ENCODE measurements at regions not wholly inside any gene's neighbourhood (a gene's known extent, or its start where the extent isn't known, plus 50 kb on each side); places are given as distances from the start of the nearest gene placed in this dataset.

GRCh38 chr13:67351909-67352308, 121.8 kb upstream of the PCDH9 start:
- no peak for DNase-seq (ENCODE audit: low spot score)

- no peak for DNase-seq (ENCODE audit: low spot score)
Observed at GRCh38 chr13:67351114-67351513, 121.0 kb upstream of the PCDH9 start.

- DNase-seq (ENCODE audit: low spot score): no peak
Observed at GRCh38 chr13:67343777-67344176, 113.6 kb upstream of the PCDH9 start.

- no peak for DNase-seq (ENCODE audit: low spot score)
Observed at GRCh38 chr13:67341406-67341805, 111.3 kb upstream of the PCDH9 start.

- DNase-seq (ENCODE audit: low spot score): no peak
Observed at GRCh38 chr13:67330149-67330548, 100.0 kb upstream of the PCDH9 start.

- no peak for DNase-seq (ENCODE audit: low spot score)
Observed at GRCh38 chr13:67328895-67329294, 98.8 kb upstream of the PCDH9 start.

- DNase-seq (ENCODE audit: low spot score): no peak
Observed at GRCh38 chr13:67318860-67319259, 88.7 kb upstream of the PCDH9 start.

GRCh38 chr13:67318398-67318797, 88.3 kb upstream of the PCDH9 start:
- DNase-seq (ENCODE audit: low spot score): no peak

GRCh38 chr13:67314405-67314804, 84.3 kb upstream of the PCDH9 start:
- DNase-seq (ENCODE audit: low spot score): no peak

- no peak for DNase-seq (ENCODE audit: low spot score)
Observed at GRCh38 chr13:67308004-67308772, 78.1 kb upstream of the PCDH9 start.

- DNase-seq (ENCODE audit: low spot score): no peak
Observed at GRCh38 chr13:67306742-67307141, 76.6 kb upstream of the PCDH9 start.

GRCh38 chr13:67303661-67304333, 73.7 kb upstream of the PCDH9 start:
- DNase-seq (ENCODE audit: low spot score): no peak

GRCh38 chr13:67299751-67300150, 69.6 kb upstream of the PCDH9 start:
- no peak for DNase-seq (ENCODE audit: low spot score)

GRCh38 chr13:67299072-67299635, 69.0 kb upstream of the PCDH9 start:
- DNase-seq (ENCODE audit: low spot score): no peak

GRCh38 chr13:67298297-67298696, 68.2 kb upstream of the PCDH9 start:
- DNase-seq (ENCODE audit: low spot score): no peak

- DNase-seq (ENCODE audit: low spot score): no peak
Observed at GRCh38 chr13:67296511-67296910, 66.4 kb upstream of the PCDH9 start.

- no peak for DNase-seq (ENCODE audit: low spot score)
Observed at GRCh38 chr13:67292886-67293285, 62.8 kb upstream of the PCDH9 start.

GRCh38 chr13:67285611-67286010, 55.5 kb upstream of the PCDH9 start:
- no peak for DNase-seq (ENCODE audit: low spot score)

GRCh38 chr13:67283637-67284036, 53.5 kb upstream of the PCDH9 start:
- no peak for DNase-seq (ENCODE audit: low spot score)

- no peak for DNase-seq (ENCODE audit: low spot score)
Observed at GRCh38 chr13:67281466-67281865, 51.3 kb upstream of the PCDH9 start.
